DOHH2 (cell line): ENCODE measurements at regions not wholly inside any gene's neighbourhood (a gene's known extent, or its start where the extent isn't known, plus 50 kb on each side); places are given as distances from the start of the nearest gene placed in this dataset.

Experiments
- H3F3A ChIP-seq: fragments of 200-600 bp; sonication (generic), shearing (Covaris generic); 2 replicates; pipeline ENCODE4 v1.6.0; 2016; ENCODE audit warnings: antibody characterized with exemption, mild to moderate bottlenecking; ENCODE audit not compliant: control insufficient read depth, insufficient read depth
- H3K27ac ChIP-seq: fragments of 200-600 bp; sonication (generic); 2 replicates; pipeline ENCODE4 v1.5.1; 2014; ENCODE audit warnings: low read depth, mild to moderate bottlenecking, low read length, moderate library complexity
- H3K27me3 ChIP-seq: fragments of 200-600 bp; sonication (generic); 2 replicates; pipeline ENCODE4 v1.6.1; 2014; ENCODE audit warnings: mild to moderate bottlenecking, low read length, mixed read lengths; ENCODE audit not compliant: control insufficient read depth
- H3K36me3 ChIP-seq: fragments of 200-600 bp; sonication (generic); 2 replicates; pipeline ENCODE4 v1.6.1; 2014; ENCODE audit warnings: mild to moderate bottlenecking, low read length, moderate library complexity, mixed read lengths; ENCODE audit not compliant: control insufficient read depth
- H3K4me1 ChIP-seq: fragments of 200-600 bp; sonication (generic); 2 replicates; pipeline ENCODE4 v1.6.1; 2014; ENCODE audit warnings: mild to moderate bottlenecking, low read length, mixed read lengths; ENCODE audit not compliant: control insufficient read depth
- H3K4me2 ChIP-seq: fragments of 200-600 bp; sonication (generic); 2 replicates; pipeline ENCODE4 v1.6.0; 2014; ENCODE audit warnings: mild to moderate bottlenecking, low read length, moderate library complexity
- H3K4me3 ChIP-seq: fragments of 200-600 bp; sonication (generic); 2 replicates; pipeline ENCODE4 v1.5.1; 2014; ENCODE audit warnings: mild to moderate bottlenecking, low read length, mixed read lengths
- H3K79me2 ChIP-seq: fragments of 200-600 bp; sonication (generic); 2 replicates; pipeline ENCODE4 v1.6.1; 2014; ENCODE audit warnings: mild to moderate bottlenecking, low read length, mixed read lengths; ENCODE audit not compliant: control insufficient read depth
- H3K9me2 ChIP-seq: fragments of 200-600 bp; sonication (generic); replicated peaks from 2 replicates; pipeline ENCODE4 v1.6.1; 2014; ENCODE audit warnings: mild to moderate bottlenecking, low read length, mixed read lengths; ENCODE audit not compliant: control insufficient read depth
- H3K9me3 ChIP-seq: fragments of 200-600 bp; sonication (generic); 2 replicates; pipeline ENCODE4 v1.6.1; 2014; ENCODE audit warnings: antibody characterized with exemption, low read length, mixed read lengths; ENCODE audit not compliant: control insufficient read depth, insufficient read depth
- H4K20me1 ChIP-seq: fragments of 200-600 bp; sonication (generic); 2 replicates; pipeline ENCODE4 v1.6.0; 2014; ENCODE audit warnings: low read depth, mild to moderate bottlenecking, antibody characterized with exemption, low read length, moderate library complexity; ENCODE audit not compliant: control insufficient read depth, insufficient read depth
- EZH2phosphoT487 ChIP-seq: fragments of 200-600 bp; sonication (generic); IDR thresholded peaks from 2 replicates; pipeline ENCODE4 v1.6.1; 2017; ENCODE audit warnings: borderline replicate concordance, mild to moderate bottlenecking, antibody characterized with exemption, low read length, moderate library complexity, mixed read lengths
- TF ChIP-seq, protein P1 (sequence below): fragments of 200-600 bp; sonication (generic); IDR thresholded peaks from one replicate; pipeline ENCODE4 v1.5.1; 2014; ENCODE audit warnings: antibody characterized with exemption, mild to moderate bottlenecking, low read depth, low read length; ENCODE audit not compliant: poor library complexity, severe bottlenecking

DNA sequence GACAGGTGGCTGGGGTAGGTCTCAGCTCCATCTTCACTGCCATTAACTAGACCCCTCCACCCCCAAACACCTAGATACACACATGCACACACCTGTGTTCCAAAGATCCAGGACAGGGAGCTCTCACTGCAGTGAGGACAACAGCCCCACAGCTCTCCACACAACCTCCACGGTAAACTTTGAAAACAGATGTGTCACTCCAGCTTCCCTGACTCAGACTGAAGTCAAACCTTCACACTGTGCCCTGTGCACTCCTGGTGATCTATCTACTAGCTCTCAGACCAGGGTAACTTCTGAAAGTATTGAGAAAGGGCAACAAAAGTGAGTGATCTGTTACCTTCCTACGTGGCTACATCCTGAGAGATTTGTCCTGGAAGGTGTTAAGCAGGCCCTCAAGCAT, 519.8 kb downstream of the XPNPEP1 start:
- no peak for TF ChIP-seq EZH2phosphoT487
- TF ChIP-seq, protein P1, sequence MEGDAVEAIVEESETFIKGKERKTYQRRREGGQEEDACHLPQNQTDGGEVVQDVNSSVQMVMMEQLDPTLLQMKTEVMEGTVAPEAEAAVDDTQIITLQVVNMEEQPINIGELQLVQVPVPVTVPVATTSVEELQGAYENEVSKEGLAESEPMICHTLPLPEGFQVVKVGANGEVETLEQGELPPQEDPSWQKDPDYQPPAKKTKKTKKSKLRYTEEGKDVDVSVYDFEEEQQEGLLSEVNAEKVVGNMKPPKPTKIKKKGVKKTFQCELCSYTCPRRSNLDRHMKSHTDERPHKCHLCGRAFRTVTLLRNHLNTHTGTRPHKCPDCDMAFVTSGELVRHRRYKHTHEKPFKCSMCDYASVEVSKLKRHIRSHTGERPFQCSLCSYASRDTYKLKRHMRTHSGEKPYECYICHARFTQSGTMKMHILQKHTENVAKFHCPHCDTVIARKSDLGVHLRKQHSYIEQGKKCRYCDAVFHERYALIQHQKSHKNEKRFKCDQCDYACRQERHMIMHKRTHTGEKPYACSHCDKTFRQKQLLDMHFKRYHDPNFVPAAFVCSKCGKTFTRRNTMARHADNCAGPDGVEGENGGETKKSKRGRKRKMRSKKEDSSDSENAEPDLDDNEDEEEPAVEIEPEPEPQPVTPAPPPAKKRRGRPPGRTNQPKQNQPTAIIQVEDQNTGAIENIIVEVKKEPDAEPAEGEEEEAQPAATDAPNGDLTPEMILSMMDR: no peak
- Histone ChIP-seq H3K27ac (no peak overlapping the region), H3K27me3 (no peaks in the 10 kb centered on the region), H3K4me3 (no peak overlapping the region), H3K79me2 (no peaks in the 10 kb centered on the region), H4K20me1 (no peaks in the 10 kb centered on the region), H3K4me1 (no peaks in the 10 kb centered on the region), H3K36me3 (no peaks in the 10 kb centered on the region), H3K4me2 (no peak overlapping the region), H3K9me3 (no peaks in the 10 kb centered on the region), H3F3A (no peaks in the 10 kb centered on the region), H3K9me2 (no peaks in the 10 kb centered on the region)

DNA sequence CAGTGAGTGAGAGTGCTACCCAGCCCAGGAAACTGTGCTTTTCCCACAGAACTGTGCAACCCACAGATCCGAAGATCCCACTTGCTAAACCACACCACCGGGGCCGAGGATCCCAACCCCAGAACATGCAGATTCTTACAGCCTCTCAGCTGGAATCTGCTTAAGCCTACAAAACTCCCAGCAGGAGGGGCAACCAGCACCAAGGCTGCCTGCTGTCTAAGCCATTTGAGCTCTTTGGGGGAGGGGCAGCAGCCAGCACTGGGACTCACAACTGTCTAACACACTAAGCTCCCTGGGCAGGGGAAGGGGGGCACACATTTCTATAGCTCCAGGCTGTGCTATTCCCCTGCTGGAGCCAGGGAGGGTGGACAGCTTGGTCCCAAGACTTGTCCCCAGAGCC, 529.9 kb downstream of the XPNPEP1 start:
- Histone ChIP-seq H3K4me1 (no peaks in the 10 kb centered on the region), H3K9me3 (no peaks in the 10 kb centered on the region), H3K9me2 (no peaks in the 10 kb centered on the region), H3K79me2 (no peaks in the 10 kb centered on the region), H3K4me3 (no peak overlapping the region), H3F3A (no peaks in the 10 kb centered on the region), H3K27ac (no peak overlapping the region), H3K4me2 (no peak overlapping the region), H3K36me3 (no peaks in the 10 kb centered on the region), H4K20me1 (no peaks in the 10 kb centered on the region), H3K27me3 (no peaks in the 10 kb centered on the region)
- TF ChIP-seq, protein P1: no peak
- no peak for TF ChIP-seq EZH2phosphoT487

DNA sequence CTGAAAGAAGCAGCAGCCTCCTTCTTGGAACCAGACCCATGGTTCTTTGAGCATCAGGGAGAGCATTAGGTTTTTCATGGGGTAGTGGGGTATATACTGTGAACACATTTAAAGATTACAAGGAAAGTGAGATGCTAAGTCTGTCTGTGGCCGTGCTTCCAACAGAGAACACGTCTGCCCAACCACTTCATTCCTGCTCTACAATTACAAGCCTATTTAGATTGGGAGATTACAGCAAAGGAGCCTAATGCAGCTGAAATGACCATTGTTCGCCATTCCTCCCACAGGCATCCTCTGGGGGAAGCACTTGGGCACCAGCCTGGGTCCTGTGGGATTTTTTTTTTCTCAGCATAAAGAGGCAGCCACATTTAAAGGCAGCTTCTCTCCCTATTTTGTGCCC, 536.4 kb downstream of the XPNPEP1 start:
- H3K4me1 ChIP-seq: no peaks in the 10 kb centered on the region
- H3K36me3 ChIP-seq: no peaks in the 10 kb centered on the region
- H3K9me3 ChIP-seq: no peaks in the 10 kb centered on the region
- H4K20me1 ChIP-seq: no peaks in the 10 kb centered on the region
- H3K9me2 ChIP-seq: no peaks in the 10 kb centered on the region
- H3K4me3 ChIP-seq: no peak overlapping the region
- no peak overlapping the region for H3K4me2 ChIP-seq
- no peaks in the 10 kb centered on the region for H3F3A ChIP-seq
- no peaks in the 10 kb centered on the region for H3K27me3 ChIP-seq
- TF ChIP-seq EZH2phosphoT487: no peak
- TF ChIP-seq, protein P1: no peak
- no peak overlapping the region for H3K27ac ChIP-seq
- H3K79me2 ChIP-seq: no peaks in the 10 kb centered on the region

DNA sequence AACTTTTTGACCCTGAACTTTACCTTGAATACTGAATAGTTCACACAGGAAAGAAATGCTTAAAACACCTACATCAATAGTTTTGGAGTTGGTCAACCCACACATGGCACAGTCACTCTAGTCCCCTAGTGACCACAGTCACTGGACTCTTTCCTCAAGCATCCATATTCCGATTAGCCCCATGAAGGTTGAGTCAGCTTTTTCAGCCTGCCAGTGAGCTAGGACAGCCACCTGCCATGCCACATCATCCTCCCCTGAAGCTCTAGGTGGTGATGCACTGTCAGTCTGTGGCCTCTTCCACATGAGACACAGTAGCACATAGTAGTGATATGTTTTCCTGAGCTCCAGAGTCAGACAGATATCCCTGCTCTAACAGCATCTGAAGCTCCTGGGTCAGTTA, 537.2 kb downstream of the XPNPEP1 start:
- TF ChIP-seq EZH2phosphoT487: no peak
- TF ChIP-seq, protein P1: no peak
- no peak overlapping the region for H3K27ac ChIP-seq

More for the DNA sequence above, 537.2 kb downstream of the XPNPEP1 start:
- no peaks in the 10 kb centered on the region for H3K36me3 ChIP-seq
- no peaks in the 10 kb centered on the region for H3K27me3 ChIP-seq
- H3F3A ChIP-seq: no peaks in the 10 kb centered on the region
- no peaks in the 10 kb centered on the region for H4K20me1 ChIP-seq
- H3K4me1 ChIP-seq: no peaks in the 10 kb centered on the region
- H3K79me2 ChIP-seq: no peaks in the 10 kb centered on the region
- H3K4me2 ChIP-seq: no peak overlapping the region
- H3K4me3 ChIP-seq: no peak overlapping the region
- no peaks in the 10 kb centered on the region for H3K9me3 ChIP-seq
- H3K9me2 ChIP-seq: no peaks in the 10 kb centered on the region
